Mucosa of gallbladder (tissue), 1 donor: ENCODE measurements at regions not wholly inside any gene's neighbourhood (a gene's known extent, or its start where the extent isn't known, plus 50 kb on each side); places are given as distances from the start of the nearest gene placed in this dataset.
A peak's percentile ranks its signal among the peaks of the same experiment; 100 is the strongest.

Experiments
- DNase-seq: peaks from one replicate; pipeline ENCODE4 v3.0.0-alpha.2; 2020; ENCODE audit warnings: low spot score
- donor health status: DM: no; HTN: no; CAD: no.

GRCh38 chr12:75725521-75726111, 214.2 kb upstream of the KRR1 start:
- DNase-seq = no peak

- DNase-seq = peak; percentile 29
Observed at GRCh38 chr12:75724928-75725312, 213.5 kb upstream of the KRR1 start.

- no peak for DNase-seq
Observed at GRCh38 chr12:75724307-75724927, 213.0 kb upstream of the KRR1 start.

GRCh38 chr12:75722714-75723200, 211.3 kb upstream of the KRR1 start:
- DNase-seq = peak; percentile 70

- no peak for DNase-seq
Observed at GRCh38 chr12:75721796-75722195, 210.4 kb upstream of the KRR1 start.

GRCh38 chr12:75720812-75721641, 209.6 kb upstream of the KRR1 start:
- DNase-seq = no peak

- DNase-seq = no peak
Observed at GRCh38 chr12:75717902-75718301, 206.5 kb upstream of the KRR1 start.

- no peak for DNase-seq
Observed at GRCh38 chr12:75716291-75717025, 205.0 kb upstream of the KRR1 start.

- DNase-seq = no peak
Observed at GRCh38 chr12:75715682-75716081, 204.3 kb upstream of the KRR1 start.

GRCh38 chr12:75715323-75715644, 203.9 kb upstream of the KRR1 start:
- DNase-seq = no peak

- DNase-seq = no peak
Observed at GRCh38 chr12:75714462-75715322, 203.3 kb upstream of the KRR1 start.

GRCh38 chr12:75713434-75713833, 202.0 kb upstream of the KRR1 start:
- no peak for DNase-seq

- peak; percentile 25 for DNase-seq
Observed at GRCh38 chr12:75712223-75712622, 200.8 kb upstream of the KRR1 start.

GRCh38 chr12:75711271-75711670, 199.9 kb upstream of the KRR1 start:
- no peak for DNase-seq

GRCh38 chr12:75710361-75711069, 199.1 kb upstream of the KRR1 start:
- DNase-seq = no peak

- DNase-seq = no peak
Observed at GRCh38 chr12:75709503-75709902, 198.1 kb upstream of the KRR1 start.

GRCh38 chr12:75708802-75709201, 197.4 kb upstream of the KRR1 start:
- DNase-seq = no peak

GRCh38 chr12:75707983-75708382, 196.6 kb upstream of the KRR1 start:
- DNase-seq = no peak

GRCh38 chr12:75706786-75707605, 195.6 kb upstream of the KRR1 start:
- no peak for DNase-seq
